HL-60 (cell line): ENCODE measurements at regions not wholly inside any gene's neighbourhood (a gene's known extent, or its start where the extent isn't known, plus 50 kb on each side); places are given as distances from the start of the nearest gene placed in this dataset.

Experiments
- DNase-seq, 2 experiments: peaks; one replicate each; pipeline ENCODE4 v3.0.0-alpha.2; 2010 to 2020; ENCODE audit warnings: low read depth in 1 of 2, low spot score in 1 of 2
- H3K27ac ChIP-seq: fragments of 250-450 bp; sonication (Bioruptor Pico); replicated peaks from 2 replicates; pipeline ENCODE4 v1.5.1; 2020; ENCODE audit warnings: mild to moderate bottlenecking, moderate library complexity
- H3K27me3 ChIP-seq: fragments of 250-450 bp; sonication (Bioruptor Pico); 2 replicates; pipeline ENCODE4 v1.5.1; 2021; ENCODE audit warnings: mild to moderate bottlenecking, moderate library complexity; ENCODE audit not compliant: insufficient read depth, poor library complexity, severe bottlenecking
- H3K4me3 ChIP-seq: replicated peaks from 2 replicates; pipeline ENCODE4 v1.5.1; 2011; ENCODE audit warnings: mild to moderate bottlenecking, control low read depth, low read length; ENCODE audit not compliant: insufficient read depth
- CTCF ChIP-seq: IDR thresholded peaks from one replicate; pipeline ENCODE4 v1.5.1; 2011; ENCODE audit warnings: low read length, control low read depth, inconsistent platforms; ENCODE audit not compliant: insufficient read depth
- GABPA ChIP-seq: IDR thresholded peaks from 2 replicates; pipeline ENCODE4 v1.6.1; 2012; ENCODE audit warnings: low read depth
- POLR2AphosphoS5 ChIP-seq: IDR thresholded peaks from 2 replicates; pipeline ENCODE4 v1.6.1; 2012; ENCODE audit warnings: low read depth
- REST ChIP-seq: IDR thresholded peaks from 2 replicates; pipeline ENCODE4 v1.6.1; 2012; ENCODE audit warnings: low read depth; ENCODE audit not compliant: insufficient replicate concordance
- SPI1 ChIP-seq: IDR thresholded peaks from 2 replicates; pipeline ENCODE4 v1.6.1; 2012; ENCODE audit warnings: low read depth, mild to moderate bottlenecking, borderline replicate concordance

- no peak for DNase-seq
- Histone ChIP-seq H3K4me3 (no peak overlapping the region), H3K27ac (no peak overlapping the region), H3K27me3 (no peaks in the 10 kb centered on the region)
- TF ChIP-seq GABPA, result no peak
- TF ChIP-seq POLR2AphosphoS5, result no peak
- no peak for TF ChIP-seq CTCF
- no peak for TF ChIP-seq SPI1
- TF ChIP-seq REST, result no peak
Measured at GRCh38 chr16:11474617-11475291, 112.0 kb downstream of the LITAF start.

GRCh38 chr16:11475896-11476630 lies 110.7 kb downstream of the LITAF start:
- H3K4me3 ChIP-seq, result no peak overlapping the region
- DNase-seq, result no peak
- no peak overlapping the region for H3K27ac ChIP-seq
- TF ChIP-seq SPI1 (no peak), REST (no peak), GABPA (no peak), CTCF (no peak), POLR2AphosphoS5 (no peak)
- no peaks in the 10 kb centered on the region for H3K27me3 ChIP-seq

- TF ChIP-seq SPI1, result no peak
- TF ChIP-seq POLR2AphosphoS5, result no peak
- no peak for TF ChIP-seq REST
- TF ChIP-seq GABPA, result no peak
- TF ChIP-seq CTCF, result no peak
- H3K27me3 ChIP-seq, result no peaks in the 10 kb centered on the region
- no peak for DNase-seq
- H3K27ac ChIP-seq, result no peak overlapping the region
- no peak overlapping the region for H3K4me3 ChIP-seq
Measured at GRCh38 chr16:11476676-11477075, 110.0 kb downstream of the LITAF start.
